HG02610 (cell line): ENCODE measurements at regions not wholly inside any gene's neighbourhood (a gene's known extent, or its start where the extent isn't known, plus 50 kb on each side); places are given as distances from the start of the nearest gene placed in this dataset.
A peak's percentile ranks its signal among the peaks of the same experiment; 100 is the strongest.
"Not testable (repeated sequence)": the region's sequence is repeated elsewhere in the genome, so short reads cannot be mapped to it uniquely, and the experiment has no call there.

Source experiments
- ATAC-seq: cut with Tn5 transposase; IDR thresholded peaks from one replicate; pipeline ENCODE4 v1.9.1; 2021; ENCODE audit warnings: mild to moderate bottlenecking, moderate library complexity; ENCODE audit not compliant: unreplicated experiment

DNA sequence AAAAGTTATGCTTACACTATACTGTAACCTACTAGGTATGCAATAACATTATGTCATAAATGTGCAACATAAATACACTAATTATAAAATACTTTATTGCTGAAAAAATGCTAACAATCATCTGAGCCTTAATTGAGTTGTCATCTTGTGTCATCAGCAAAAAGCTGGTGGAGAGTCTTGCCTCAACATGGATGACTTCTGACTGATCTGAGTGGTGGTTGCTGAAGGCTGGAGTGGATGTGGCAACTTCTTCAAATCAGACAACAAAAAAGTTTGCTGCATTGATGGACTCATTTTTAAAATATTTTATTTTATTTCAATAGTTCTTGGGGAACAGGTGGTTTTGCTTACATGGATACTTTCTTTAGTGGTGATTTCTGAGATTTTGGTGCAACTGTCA lies 93.9 kb upstream of the AMN1 start:
- no peak for ATAC-seq

DNA sequence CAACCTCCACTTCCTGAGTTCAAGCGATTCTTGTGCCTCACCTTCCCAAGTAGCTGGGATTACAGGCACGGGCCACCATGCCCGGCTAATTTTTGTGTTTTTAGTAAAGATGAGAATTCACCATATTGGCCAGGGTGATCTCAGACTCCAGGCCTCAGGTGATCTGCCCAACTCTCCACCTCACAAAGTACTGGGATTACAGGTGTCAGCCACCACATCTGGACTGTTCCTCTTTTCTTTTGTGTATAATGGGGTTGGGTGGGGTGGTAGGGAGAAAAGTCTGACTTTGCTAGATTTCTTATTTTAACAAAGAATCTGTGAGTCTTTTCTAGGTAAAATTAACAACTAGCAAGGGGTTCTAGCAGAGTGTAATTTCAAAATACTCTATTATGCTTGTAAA lies 92.7 kb upstream of the AMN1 start:
- no peak for ATAC-seq

DNA sequence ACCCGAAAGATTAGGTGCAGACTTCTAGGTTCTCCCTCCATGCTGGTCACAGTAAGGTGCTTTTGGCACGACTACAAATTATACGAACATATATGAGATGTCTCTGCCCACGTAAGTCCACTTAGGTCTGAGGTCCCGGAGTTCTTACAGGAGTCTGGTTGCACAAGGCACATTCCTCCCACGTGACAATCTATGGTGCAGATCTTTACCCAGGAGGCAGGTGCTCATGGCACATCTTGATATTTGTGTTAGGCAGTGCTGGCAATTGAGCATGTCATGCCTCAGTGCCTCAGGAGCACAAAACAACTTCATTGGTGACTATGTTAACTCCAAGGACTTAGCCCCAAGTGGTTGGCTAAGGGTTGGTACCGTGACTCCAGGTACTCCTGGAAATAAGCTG lies 92.0 kb upstream of the AMN1 start:
- ATAC-seq: no peak

DNA sequence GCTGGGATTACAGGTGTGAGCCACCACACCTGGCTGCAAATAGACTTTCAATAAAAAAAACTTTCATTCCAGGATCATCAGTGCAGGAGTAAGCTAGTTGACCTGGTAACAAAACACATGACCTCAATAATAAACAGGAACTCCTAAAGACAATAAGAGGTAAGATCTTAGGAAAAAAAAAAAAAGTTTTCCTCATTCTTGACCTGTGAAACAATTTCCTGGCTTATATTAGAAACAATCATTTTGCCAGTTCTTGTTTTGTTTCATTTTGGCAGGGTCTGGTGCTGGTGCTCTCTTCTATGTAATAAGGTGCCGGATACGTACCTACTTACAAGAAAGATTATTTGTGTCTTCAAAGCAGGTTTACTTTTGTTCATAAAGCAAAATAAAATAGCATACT lies 90.6 kb upstream of the AMN1 start:
- no peak for ATAC-seq

DNA sequence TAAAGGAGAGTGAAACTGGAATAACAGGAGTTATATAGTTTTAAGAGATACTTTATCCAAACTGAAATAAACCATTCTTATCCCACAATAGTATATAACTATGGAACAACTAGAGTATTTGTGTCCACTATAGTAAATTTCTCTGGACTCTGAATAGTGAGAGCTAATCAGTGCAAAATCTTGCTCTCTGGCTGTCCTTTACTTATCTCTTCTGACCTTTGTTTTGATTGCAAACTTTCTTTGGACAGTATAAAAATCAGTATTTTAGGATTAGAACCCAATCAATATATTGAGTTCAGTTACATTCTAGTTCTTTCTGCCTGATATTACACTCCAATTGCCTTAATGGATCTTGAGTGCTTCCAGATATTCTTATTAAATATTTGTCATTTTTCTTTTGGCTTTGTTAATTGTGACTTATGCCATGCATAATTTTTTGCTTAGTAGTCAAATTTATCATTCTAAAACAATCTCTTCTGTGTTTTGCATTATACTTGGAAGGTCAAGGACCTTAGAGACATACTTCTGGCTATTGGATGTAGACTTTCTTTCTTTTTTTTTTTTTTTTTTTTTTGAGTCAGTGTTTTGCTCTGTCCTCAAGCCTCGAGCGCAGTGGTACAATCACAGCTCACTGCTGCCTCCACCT lies 89.9 kb upstream of the AMN1 start:
- no peak for ATAC-seq

DNA sequence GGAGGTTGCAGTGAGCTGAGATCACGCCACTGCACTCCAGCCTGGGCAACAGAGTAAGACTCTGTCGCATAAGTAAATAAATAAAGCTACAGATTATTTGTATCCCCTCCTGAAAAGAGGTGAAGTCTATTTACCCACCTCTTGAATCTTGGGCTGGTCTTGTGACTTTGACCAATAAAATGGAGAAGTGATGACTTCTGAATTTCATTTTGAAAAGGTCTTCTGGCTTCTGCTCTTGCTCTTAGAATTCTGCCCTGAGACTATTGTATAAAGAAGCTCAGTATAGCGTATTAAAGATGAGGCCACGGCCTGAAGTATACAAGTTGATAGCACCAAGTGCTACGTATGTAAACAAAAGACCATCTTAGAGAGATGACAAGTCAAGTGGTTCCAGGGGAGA lies 88.3 kb upstream of the AMN1 start:
- no peak for ATAC-seq

DNA sequence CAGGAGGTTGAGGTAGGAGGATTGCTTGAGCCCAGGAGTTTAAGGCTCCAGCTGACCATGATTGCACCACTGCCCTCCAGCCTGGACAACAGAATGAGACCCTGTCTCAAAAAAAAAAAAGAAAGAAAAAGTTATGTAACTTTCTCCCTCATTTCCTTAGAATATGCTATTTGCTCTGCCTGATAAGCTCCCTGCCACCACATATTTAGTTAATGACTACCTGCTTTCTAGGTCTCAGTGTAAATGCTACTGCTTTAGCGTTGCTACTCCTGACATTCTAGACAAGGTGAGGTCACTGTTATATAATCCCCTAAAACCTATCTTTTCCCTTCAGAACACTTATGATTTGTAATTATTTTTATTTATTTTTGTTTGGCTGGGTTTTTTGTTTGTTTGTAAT lies 86.3 kb upstream of the AMN1 start:
- ATAC-seq: no peak

DNA sequence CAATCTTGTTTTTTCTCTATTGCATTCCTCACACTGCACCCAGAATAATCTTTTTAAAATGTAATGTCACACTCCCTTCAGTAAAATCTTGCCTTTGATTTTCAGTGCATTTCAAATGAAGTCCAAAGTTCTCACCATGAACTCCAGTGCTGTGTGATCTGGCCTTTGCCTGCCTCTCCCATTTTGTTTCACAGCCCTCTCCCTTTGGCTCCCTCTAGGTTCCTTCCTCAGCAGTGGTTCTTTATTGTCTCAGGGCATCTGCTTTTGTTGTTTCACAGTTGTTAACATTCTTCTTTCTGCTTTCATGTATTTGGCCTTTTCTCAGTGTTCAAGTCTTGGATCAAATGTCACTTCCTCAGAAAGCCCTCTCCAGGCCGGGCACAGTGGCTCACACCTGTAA lies 84.5 kb upstream of the AMN1 start:
- no peak for ATAC-seq

DNA sequence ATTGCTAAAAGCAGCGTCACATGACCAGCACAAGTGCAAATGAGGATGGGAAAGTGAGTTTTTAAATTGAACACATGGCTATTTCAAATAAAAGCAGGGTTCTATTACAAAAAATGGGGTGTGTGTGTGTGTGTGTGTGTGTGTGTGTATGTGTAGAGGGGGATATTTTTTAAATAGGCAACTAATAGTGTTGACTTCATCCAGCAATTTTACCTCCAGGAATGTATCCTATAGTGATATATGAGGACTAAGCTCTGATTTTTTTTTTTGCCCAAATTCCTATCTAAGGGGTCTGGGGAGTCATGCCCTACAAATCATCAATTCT lies 78.9 kb upstream of the AMN1 start:
- no peak for ATAC-seq

DNA sequence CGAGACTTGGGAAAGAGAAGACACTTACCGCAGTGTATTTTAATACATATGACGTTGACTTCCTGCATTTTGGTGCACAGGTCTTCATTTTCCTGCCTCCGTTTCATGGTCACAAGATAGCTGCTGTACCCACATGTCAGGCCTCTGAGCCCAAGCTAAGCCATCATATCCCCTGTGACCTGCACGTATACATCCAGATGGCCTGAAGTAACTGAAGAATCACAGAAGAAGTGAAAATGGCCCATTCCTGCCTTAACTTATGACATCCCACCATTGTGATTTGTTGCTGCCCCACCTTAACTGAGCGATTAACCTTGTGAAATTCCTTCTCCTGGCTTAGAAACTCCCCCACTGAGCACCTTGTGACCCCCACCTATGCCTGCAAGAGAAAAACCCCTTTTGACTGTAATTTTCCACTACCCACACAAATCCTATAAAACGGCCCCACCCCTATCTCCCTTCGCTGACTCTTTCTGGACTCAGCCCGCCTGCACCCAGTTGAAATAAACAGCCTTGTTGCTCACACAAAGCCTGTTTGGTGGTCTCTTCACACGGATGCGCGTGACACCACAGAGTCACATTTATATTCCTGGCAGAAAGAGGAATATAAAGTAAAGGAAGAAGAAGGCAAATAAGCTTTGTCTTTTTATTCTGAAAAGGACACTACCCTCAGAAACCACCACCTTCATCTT lies 78.4 kb upstream of the AMN1 start:
- ATAC-seq: not testable (repeated sequence)

DNA sequence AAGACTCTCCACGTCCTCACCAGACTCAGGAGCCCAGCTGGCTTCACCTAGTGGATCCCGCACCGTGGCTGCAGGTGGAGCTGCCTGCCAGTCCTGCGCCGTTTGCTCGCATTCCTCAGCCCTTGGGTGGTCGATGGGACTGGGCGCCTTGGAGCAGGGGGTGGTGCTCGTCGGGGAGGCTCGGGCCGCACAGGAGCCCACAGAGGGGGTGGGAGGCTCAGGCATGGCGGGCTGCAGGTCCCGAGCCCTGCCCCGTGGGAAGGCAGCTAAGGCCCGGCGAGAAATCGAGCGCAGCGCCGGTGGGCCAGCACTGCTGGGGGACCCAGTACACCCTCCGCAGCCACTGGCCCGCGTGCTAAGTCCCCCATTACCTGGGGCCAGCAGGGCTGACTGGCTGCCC lies 76.9 kb upstream of the AMN1 start:
- ATAC-seq: not testable (repeated sequence)

DNA sequence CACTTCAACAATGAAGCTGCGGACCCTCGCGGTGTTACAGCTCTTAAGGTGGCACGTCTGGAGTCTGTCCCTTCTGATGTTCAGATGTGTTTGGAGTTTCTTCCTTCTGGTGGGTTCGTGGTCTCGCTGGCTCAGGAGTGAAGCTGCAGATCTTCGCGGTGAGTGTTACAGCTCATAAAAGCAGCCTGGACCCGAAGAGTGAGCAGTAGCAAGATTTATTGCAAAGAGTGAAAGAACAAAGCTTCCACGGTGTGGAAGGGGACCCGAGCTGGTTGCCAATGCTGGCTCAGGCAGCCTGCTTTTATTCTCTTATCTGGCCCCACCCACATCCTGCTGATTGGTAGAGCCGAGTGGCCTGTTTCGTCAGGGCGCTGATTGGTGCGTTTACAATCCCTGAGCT lies 75.9 kb upstream of the AMN1 start:
- ATAC-seq: not testable (repeated sequence)

DNA sequence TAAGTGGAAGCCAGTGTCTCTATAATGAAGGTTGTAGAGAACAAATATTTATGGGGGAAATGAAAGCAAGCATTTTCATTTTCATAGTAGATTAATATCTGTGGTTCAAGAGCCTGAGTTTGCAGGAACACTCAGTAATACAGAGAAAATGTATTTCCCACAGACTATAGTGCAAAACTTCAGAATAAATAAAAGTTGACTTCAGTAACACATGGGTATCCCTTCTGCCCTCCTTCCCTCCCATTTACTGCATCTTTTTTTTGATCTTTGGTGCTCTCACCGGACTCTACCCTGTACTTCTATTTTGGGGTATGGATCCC lies 75.3 kb upstream of the AMN1 start:
- ATAC-seq: peak; percentile 52

DNA sequence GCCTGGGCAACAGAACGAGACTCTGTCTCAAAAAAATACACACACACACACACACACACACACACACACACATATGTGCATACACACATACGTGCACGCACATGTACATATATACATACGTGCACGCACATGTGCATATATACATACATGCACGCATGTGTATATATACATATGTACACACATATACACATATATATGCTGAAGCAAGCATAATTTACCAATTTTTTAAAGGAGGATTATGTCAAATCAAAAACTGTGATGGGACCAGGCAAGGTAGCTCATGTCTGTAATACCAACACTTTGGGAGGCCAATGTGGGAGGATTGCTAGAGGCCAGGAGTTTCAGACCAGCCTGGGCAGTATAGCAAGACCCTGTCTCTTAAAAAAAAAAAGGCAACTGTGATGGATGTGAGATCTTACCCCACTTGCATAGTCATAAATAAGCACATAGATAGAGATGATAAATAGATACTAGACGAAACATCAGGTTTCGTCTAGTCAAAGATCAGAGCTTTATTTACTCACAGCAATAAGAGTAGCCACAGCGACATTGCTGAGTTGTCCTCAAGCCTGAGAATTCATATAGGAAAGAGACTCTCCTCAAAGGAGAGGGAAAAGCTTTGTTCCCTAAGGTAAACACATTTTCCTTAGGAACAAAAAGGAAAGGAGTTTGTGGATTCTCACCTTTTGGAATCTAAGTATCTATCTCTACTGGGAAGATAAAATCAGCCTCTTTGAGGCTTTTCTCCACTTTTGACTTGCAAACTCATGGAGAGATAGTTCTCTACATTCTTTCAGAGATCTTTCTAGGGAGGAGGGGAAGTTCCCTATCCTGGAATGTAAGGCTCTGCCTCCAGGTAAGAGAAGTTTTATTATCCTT lies 74.7 kb upstream of the AMN1 start:
- ATAC-seq: no peak

DNA sequence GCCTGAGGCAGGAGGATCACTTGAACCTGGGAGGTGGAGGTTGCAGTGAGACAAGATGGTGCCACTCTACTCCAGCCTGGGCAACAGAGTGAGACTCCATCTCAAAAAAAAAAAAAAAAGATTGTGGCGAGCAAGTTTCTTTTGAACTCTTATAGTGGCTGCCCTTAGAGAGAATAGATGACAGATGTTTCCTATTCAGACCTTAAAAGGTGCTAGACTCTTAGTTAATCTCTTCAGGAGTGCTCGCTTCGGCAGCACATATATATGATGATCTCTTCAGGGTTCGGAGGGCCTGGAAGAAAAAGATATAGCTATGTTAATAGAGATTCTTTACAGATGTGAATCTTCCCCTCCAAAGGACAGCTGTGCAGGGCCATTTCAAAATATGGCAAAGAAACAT lies 73.1 kb upstream of the AMN1 start:
- ATAC-seq: no peak

DNA sequence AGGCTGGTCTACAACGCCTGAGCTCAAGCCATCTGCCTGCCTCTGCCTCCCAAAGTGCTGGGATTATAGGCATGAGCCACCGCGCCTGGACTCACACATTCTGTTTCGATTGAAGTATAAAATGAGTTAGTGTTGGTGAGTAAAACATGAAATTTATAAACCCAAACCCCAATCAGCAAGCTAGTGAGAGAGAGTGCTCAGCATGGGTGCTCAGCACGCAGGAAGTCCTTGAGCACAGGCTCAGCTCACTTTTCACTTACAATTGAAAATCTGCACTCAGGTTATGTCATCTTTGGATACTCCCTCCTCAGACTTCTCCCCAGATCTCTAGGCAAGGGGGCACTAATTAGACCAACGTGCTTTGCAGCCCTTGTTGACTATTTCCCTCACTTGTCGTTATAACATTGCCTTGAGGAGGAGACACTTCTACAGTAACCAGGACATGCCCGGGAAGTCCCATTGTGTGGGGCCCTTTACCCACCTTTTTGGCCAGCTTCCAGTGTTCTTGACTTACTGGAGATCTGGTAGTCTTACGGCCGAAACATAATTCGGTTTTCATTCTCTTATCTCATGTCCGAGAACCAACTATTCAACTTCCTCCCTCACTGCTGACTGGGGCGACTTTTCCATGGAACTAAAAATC lies 68.5 kb upstream of the AMN1 start:
- ATAC-seq: no peak

DNA sequence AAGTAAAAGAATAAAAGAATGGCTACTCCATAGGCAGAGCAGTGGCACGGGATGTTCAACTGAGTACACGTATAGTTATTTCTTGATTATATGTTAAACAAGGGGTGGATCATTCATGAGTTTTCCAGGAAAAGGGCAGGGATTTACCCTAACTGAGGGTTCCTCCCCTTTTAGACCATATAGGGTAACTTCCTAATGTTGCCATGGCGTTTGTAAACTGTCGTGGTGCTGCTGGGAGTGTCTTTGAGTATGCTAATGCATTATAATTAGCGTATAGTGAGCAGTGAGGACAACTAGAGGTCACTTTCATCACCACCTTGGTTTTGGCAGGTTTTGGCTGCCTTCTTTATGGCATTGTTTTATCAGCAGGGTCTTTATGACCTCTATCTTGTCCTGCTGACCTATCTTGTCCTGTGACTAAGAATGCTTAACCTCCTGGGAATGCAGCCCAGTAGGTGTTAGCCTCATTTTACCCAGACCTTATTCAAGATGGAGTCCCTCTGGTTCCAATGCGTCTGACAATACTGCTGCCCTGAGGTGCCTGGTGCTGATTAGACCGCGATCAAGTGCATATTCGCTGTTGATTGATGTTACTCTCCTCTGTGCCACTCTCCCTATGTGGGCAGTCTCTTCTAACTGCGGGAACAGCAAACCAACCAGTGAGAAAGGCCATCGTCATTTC lies 67.6 kb upstream of the AMN1 start:
- ATAC-seq: no peak

DNA sequence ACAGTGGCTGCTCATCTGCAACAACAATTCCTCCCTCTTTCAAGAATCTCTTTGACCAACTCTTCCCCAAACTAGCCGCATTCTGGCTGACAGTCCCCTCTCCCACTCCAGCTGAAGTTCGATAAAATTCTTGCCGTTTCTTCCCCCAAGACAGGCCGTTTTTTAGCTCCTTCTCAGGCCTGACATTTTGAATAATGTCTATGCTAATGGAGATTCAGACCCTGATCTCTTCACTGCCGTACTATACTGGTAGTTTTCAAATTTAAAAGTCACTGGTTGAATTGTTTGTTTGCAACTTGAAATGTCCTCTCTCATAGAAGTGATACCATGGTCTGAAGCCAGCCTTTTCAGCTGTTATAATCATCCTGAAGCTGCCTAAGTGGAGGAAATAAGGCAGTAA lies 65.9 kb upstream of the AMN1 start:
- no peak for ATAC-seq

DNA sequence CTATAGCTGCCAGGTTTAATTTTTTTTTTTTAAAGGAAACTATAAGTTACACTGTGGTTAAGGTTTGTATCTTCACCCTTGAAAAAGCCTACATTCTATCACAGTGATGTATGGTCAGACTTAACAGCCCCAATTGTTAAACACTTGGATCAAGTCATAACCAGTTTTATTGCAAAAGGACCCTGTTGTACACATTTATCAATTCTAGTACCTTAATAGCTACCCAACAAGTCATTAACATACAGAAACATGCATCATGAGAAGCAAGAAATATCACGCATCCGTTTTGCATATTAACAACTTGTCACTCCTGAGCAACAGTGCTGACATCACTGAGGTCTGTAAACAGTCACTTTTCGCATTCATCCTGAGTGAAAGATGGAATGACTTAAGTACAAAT lies 62.4 kb upstream of the AMN1 start:
- not testable (repeated sequence) for ATAC-seq

DNA sequence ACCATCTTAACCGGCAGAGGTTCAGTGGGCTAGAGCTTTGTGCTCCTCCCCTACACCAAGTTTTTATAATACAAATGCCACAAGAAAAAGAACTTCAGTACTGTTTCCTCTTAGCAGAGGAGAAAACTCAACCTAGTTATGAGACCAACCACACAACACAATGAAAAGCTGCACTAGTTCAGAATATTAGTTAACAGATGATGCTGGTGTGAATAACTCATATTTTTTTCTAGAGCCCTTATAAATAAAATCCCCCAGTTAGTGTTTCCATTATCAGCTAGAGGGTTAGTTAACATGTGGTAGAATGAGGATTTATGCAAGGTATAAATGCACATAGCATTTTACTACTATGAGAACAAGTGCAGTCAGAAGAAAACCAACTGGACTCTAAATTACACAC lies 61.9 kb upstream of the AMN1 start:
- ATAC-seq: no peak

DNA sequence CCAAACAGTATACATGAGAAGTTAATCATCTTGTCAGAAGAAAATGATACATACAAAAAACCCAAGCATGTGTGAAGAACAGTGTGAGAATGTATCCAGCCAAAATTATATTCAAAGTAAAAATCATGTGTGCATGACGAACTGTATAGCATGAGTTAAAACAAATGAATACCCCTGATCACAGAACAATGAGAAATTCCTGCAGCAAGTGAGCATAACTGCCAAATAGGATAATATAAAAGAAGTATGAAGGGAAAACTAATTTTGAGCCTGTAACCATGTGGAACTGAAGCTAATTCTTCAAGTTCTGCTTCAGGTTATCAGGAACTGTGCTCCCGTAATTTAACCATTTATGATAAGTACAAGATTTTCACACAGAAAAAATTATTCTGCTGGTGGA lies 56.5 kb upstream of the AMN1 start:
- ATAC-seq: no peak
